GM18517 (cell line): ENCODE measurements at regions not wholly inside any gene's neighbourhood (a gene's known extent, or its start where the extent isn't known, plus 50 kb on each side); places are given as distances from the start of the nearest gene placed in this dataset.

Source experiments
- ATAC-seq: cut with Tn5 transposase; IDR thresholded peaks from one replicate; pipeline ENCODE4 v1.9.1; 2021; ENCODE audit warnings: mild to moderate bottlenecking, moderate library complexity; ENCODE audit not compliant: unreplicated experiment

GRCh38 chr2:241942416-241943208 lies 73.1 kb downstream of the RTP5 start:
- ATAC-seq: no peak

- ATAC-seq: no peak
Measured at GRCh38 chr2:241943209-241943850, 73.8 kb downstream of the RTP5 start.

- no peak for ATAC-seq
Measured at GRCh38 chr2:241943961-241944575, 74.5 kb downstream of the RTP5 start.

GRCh38 chr2:241944821-241945220 lies 75.3 kb downstream of the RTP5 start:
- ATAC-seq: no peak

GRCh38 chr2:241945311-241945710 lies 75.8 kb downstream of the RTP5 start:
- no peak for ATAC-seq

- ATAC-seq: no peak
Measured at GRCh38 chr2:241945803-241946202, 76.3 kb downstream of the RTP5 start.

GRCh38 chr2:241946306-241947003 lies 76.9 kb downstream of the RTP5 start:
- ATAC-seq: no peak

GRCh38 chr2:241947004-241947350 lies 77.4 kb downstream of the RTP5 start:
- ATAC-seq: no peak

- ATAC-seq: no peak
Measured at GRCh38 chr2:241947401-241947800, 77.9 kb downstream of the RTP5 start.

- ATAC-seq: no peak
Measured at GRCh38 chr2:241947876-241948275, 78.3 kb downstream of the RTP5 start.

- no peak for ATAC-seq
Measured at GRCh38 chr2:241948299-241948897, 78.9 kb downstream of the RTP5 start.

GRCh38 chr2:241948901-241949735 lies 79.6 kb downstream of the RTP5 start:
- ATAC-seq: no peak

GRCh38 chr2:241949736-241950412 lies 80.3 kb downstream of the RTP5 start:
- ATAC-seq: no peak

- no peak for ATAC-seq
Measured at GRCh38 chr2:241950413-241951315, 81.1 kb downstream of the RTP5 start.

GRCh38 chr2:241951316-241951700 lies 81.8 kb downstream of the RTP5 start:
- no peak for ATAC-seq

GRCh38 chr2:241951920-241952319 lies 82.4 kb downstream of the RTP5 start:
- ATAC-seq: no peak

GRCh38 chr2:241952816-241953215 lies 83.3 kb downstream of the RTP5 start:
- no peak for ATAC-seq

- no peak for ATAC-seq
Measured at GRCh38 chr2:241953324-241953928, 83.9 kb downstream of the RTP5 start.
